LNCAP (cell line): ENCODE measurements at regions not wholly inside any gene's neighbourhood (a gene's known extent, or its start where the extent isn't known, plus 50 kb on each side); places are given as distances from the start of the nearest gene placed in this dataset.

Experiments used
- TF ChIP-seq, protein P1 (sequence below): fragments of 450-650 bp; IDR thresholded peaks from 2 replicates; pipeline ENCODE4 v1.5.1; 2017; ENCODE audit warnings: mild to moderate bottlenecking

GRCh38 chr5:2619216-2619615, 132.3 kb downstream of the IRX2 start:
- TF ChIP-seq, protein P1, sequence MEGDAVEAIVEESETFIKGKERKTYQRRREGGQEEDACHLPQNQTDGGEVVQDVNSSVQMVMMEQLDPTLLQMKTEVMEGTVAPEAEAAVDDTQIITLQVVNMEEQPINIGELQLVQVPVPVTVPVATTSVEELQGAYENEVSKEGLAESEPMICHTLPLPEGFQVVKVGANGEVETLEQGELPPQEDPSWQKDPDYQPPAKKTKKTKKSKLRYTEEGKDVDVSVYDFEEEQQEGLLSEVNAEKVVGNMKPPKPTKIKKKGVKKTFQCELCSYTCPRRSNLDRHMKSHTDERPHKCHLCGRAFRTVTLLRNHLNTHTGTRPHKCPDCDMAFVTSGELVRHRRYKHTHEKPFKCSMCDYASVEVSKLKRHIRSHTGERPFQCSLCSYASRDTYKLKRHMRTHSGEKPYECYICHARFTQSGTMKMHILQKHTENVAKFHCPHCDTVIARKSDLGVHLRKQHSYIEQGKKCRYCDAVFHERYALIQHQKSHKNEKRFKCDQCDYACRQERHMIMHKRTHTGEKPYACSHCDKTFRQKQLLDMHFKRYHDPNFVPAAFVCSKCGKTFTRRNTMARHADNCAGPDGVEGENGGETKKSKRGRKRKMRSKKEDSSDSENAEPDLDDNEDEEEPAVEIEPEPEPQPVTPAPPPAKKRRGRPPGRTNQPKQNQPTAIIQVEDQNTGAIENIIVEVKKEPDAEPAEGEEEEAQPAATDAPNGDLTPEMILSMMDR = no peak

DNA sequence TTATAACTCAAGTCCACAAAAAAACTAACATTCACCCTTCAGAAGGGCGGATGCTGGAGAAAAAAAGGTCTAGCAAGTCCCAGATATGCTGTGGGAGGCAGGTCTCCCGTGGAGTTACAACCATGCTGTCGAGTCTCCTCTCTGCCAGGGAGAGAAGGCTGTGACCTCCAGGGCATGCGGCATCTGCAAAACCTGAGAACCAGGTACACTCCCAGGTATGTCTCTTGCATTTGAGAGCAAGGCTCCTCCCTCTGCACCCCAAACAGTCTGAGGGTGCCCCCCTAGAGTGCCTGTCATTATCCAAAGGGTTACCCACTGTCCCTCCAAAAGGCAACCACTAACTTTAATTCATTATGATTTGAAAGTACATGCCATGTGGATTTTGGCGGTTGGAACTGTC, 134.0 kb downstream of the IRX2 start:
- TF ChIP-seq, protein P1 = no peak

DNA sequence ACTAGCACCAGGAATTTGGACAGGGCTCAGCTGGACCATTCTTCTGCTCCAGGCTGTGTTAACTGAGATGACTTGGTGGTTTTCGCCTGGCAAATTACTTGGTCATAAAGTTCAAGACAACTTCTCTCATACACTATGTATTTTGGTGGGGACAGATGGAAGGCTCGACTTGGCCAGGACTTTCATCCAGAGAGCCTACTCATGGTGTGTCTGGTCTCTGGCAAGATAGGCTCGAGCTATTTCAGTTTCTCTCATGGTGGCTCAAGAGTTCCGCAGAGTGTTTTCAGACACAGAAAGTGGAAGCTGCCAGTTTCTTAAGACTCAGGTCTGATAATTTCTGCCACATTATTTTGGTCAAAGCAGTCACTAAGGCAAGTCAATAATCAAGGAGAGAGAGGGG, 135.6 kb downstream of the IRX2 start:
- TF ChIP-seq, protein P1 = no peak

- TF ChIP-seq, protein P1 = no peak
Observed at GRCh38 chr5:2614571-2614970, 136.9 kb downstream of the IRX2 start.

DNA sequence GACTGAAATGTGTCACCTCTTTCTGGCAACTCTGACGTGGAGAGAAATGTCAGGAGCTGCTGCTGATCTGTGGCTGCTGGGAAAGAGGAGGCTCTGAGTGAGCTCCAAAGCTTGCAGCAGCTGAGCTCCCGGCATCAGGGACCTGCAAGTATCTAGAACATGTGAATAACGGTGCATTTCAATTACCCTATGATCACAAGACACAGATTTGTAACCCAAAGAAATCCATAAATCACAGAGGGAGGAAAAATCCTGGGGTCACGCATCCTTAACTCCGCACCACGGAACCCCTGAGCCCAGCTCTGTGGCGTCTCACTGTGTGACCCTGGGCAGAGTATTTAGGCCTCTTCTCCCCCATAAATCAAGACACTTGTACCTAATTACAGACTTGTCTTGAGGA, 139.8 kb downstream of the IRX2 start:
- TF ChIP-seq, protein P1 = no peak

GRCh38 chr5:2610986-2611385, 140.5 kb downstream of the IRX2 start:
- TF ChIP-seq, protein P1 = no peak

GRCh38 chr5:2608391-2608790, 143.1 kb downstream of the IRX2 start:
- TF ChIP-seq, protein P1 = no peak

GRCh38 chr5:2607598-2607997, 143.9 kb downstream of the IRX2 start:
- TF ChIP-seq, protein P1 = no peak
